Calu3 (cell line): ENCODE measurements at regions not wholly inside any gene's neighbourhood (a gene's known extent, or its start where the extent isn't known, plus 50 kb on each side); places are given as distances from the start of the nearest gene placed in this dataset.

Experiments used
- BruUV-seq: library from RNA; stranded (reverse); fragments of 400-500 nt; replicated peaks from 2 replicates; lab custom pipeline; 2021; lab: Mats Ljungman, UMichigan
- CTCF ChIA-PET: fragments of 300-600 bp; sonication (Branson Sonifier 250); formaldehyde crosslinking; loops from one replicate; lab custom pipeline; 2022; ENCODE audit warnings: antibody characterized with exemption; lab: Charles Lee
- DNase-seq: peaks from one replicate; pipeline ENCODE4 v3.0.0; 2022
- H3K27ac Mint-ChIP-seq: one replicate; pipeline ENCODE4 v1.8.0; 2022; ENCODE audit warnings: mixed read lengths; ENCODE audit not compliant: unreplicated experiment
- H3K27me3 Mint-ChIP-seq: one replicate; pipeline ENCODE4 v1.8.0; 2022; ENCODE audit warnings: mixed read lengths; ENCODE audit not compliant: unreplicated experiment
- H3K36me3 Mint-ChIP-seq: one replicate; pipeline ENCODE4 v1.8.0; 2022; ENCODE audit warnings: mild to moderate bottlenecking, moderate library complexity, mixed read lengths; ENCODE audit not compliant: insufficient read depth, unreplicated experiment
- H3K4me1 Mint-ChIP-seq: one replicate; pipeline ENCODE4 v1.8.0; 2022; ENCODE audit warnings: mild to moderate bottlenecking, low read depth, mixed read lengths; ENCODE audit not compliant: unreplicated experiment
- H3K4me3 Mint-ChIP-seq: one replicate; pipeline ENCODE4 v1.8.0; 2022; ENCODE audit warnings: mild to moderate bottlenecking, low read depth, moderate library complexity, mixed read lengths; ENCODE audit not compliant: unreplicated experiment
- H3K9me3 Mint-ChIP-seq: one replicate; pipeline ENCODE4 v1.8.0; 2022; ENCODE audit warnings: low read depth, mixed read lengths; ENCODE audit not compliant: unreplicated experiment
- CTCF ChIP-seq: fragments of 200-600 bp; IDR thresholded peaks from one replicate; pipeline ENCODE4 v1.8.0; 2022; ENCODE audit warnings: antibody characterized with exemption; ENCODE audit not compliant: unreplicated experiment
- intact Hi-C: fragments of 100-400 bp; cut with micrococcal nuclease; formaldehyde crosslinking; loops from one replicate; pipeline ENCODE4 v1.10.0; 2022; ENCODE audit not compliant: unreplicated experiment

GRCh38 chr2:217711188-217711587 is 291.6 kb downstream of the TNS1 start:
- CTCF ChIA-PET = interaction anchor here (0.7 kb wide), 1 partner anchor 66 kb away, joined by 3 read pairs; no protein-coding TSS in a partner anchor
- H3K27me3 Mint-ChIP-seq = no peaks in the 10 kb centered on the region
- no TSS peak for BruUV-seq
- peaks cover 42% of the 10 kb centered on the region for H3K4me1 Mint-ChIP-seq
- DNase-seq = no peak
- no peak overlapping the region for H3K4me3 Mint-ChIP-seq
- H3K9me3 Mint-ChIP-seq = no peaks in the 10 kb centered on the region
- no peak overlapping the region for H3K27ac Mint-ChIP-seq
- H3K36me3 Mint-ChIP-seq = peaks cover 6% of the 10 kb centered on the region
- intact Hi-C loops = loop anchor here (5.0 to 10.0 kb wide), 5 partner anchors 384 to 1194 kb away; partner anchors contain the start of gene IGFBP5
- TF ChIP-seq CTCF = no peak

GRCh38 chr2:217710211-217710765 is 292.5 kb downstream of the TNS1 start:
- no peaks in the 10 kb centered on the region for H3K9me3 Mint-ChIP-seq
- H3K27me3 Mint-ChIP-seq = no peaks in the 10 kb centered on the region
- peak overlapping the region; percentile 0 for H3K27ac Mint-ChIP-seq
- CTCF ChIA-PET = no interaction called here
- no peak overlapping the region for H3K4me3 Mint-ChIP-seq
- no TSS peak for BruUV-seq
- peaks cover 6% of the 10 kb centered on the region for H3K36me3 Mint-ChIP-seq
- DNase-seq = no peak
- TF ChIP-seq CTCF = no peak
- peaks cover 42% of the 10 kb centered on the region for H3K4me1 Mint-ChIP-seq
- intact Hi-C loops = loop anchor here (5.0 to 10.0 kb wide), 5 partner anchors 383 to 1193 kb away; partner anchors contain the start of gene IGFBP5

- Mint-ChIP-seq H3K36me3 (peaks cover 6% of the 10 kb centered on the region), H3K4me3 (no peak overlapping the region), H3K9me3 (no peaks in the 10 kb centered on the region), H3K4me1 (peaks cover 37% of the 10 kb centered on the region), H3K27ac (no peak overlapping the region), H3K27me3 (no peaks in the 10 kb centered on the region)
- DNase-seq = no peak
- TF ChIP-seq CTCF = no peak
- BruUV-seq = no TSS peak
- intact Hi-C loops = loop anchor here (5.0 to 10.0 kb wide), 5 partner anchors 382 to 1192 kb away; partner anchors contain the start of gene IGFBP5
- CTCF ChIA-PET = no interaction called here
These were observed 293.2 kb downstream of the TNS1 start for GRCh38 chr2:217709478-217710210.

GRCh38 chr2:217707131-217707611 is 295.6 kb downstream of the TNS1 start:
- no peak overlapping the region for H3K27ac Mint-ChIP-seq
- H3K4me3 Mint-ChIP-seq = no peak overlapping the region
- H3K36me3 Mint-ChIP-seq = no peaks in the 10 kb centered on the region
- peak; percentile 43 for DNase-seq
- peaks cover 23% of the 10 kb centered on the region for H3K4me1 Mint-ChIP-seq
- CTCF ChIA-PET = interaction anchor here (0.6 to 1.5 kb wide), 4 partner anchors 22 to 172 kb away, joined by 3 to 5 read pairs (median 4); no protein-coding TSS in a partner anchor
- intact Hi-C loops = no loop called here
- no peaks in the 10 kb centered on the region for H3K9me3 Mint-ChIP-seq
- no peaks in the 10 kb centered on the region for H3K27me3 Mint-ChIP-seq
- TF ChIP-seq CTCF = no peak
- no TSS peak for BruUV-seq
